ENCODE measurements at regions not wholly inside any gene's neighbourhood (a gene's known extent, or its start where the extent isn't known, plus 50 kb on each side); places are given as distances from the start of the nearest gene placed in this dataset.

GRCh38 chr9:85151741-85152140 lies 482.2 kb downstream of the NTRK2 start:
- Histone ChIP-seq H3K27me3 (ENCODE audit: control insufficient read depth in 1 of 2, insufficient read depth in 2 of 2, low read length in 2 of 2) (no peaks in the 10 kb centered on the region), H3K4me1 (ENCODE audit: insufficient read depth, low read length) (no peaks in the 10 kb centered on the region), H3K36me3 (ENCODE audit: insufficient read depth, low read length) (no peaks in the 10 kb centered on the region), H3K4me3 (ENCODE audit: low read length) (no peak overlapping the region), H3K9me3 (ENCODE audit: control insufficient read depth in 1 of 2, insufficient read depth in 1 of 2, low read length in 2 of 2) (no peaks in the 10 kb centered on the region), H3K27ac (ENCODE audit: low read depth in 1 of 2, low read length in 2 of 2) (no peak overlapping the region)
- ChIA-PET CTCF (no interaction called here), POLR2A (no interaction called here)
- Mint-ChIP-seq H3K9me3 (no peaks in the 10 kb centered on the region), H3K36me3 (ENCODE audit: low read depth) (no peaks in the 10 kb centered on the region), H3K4me1 (ENCODE audit: low read depth) (no peaks in the 10 kb centered on the region), H3K4me3 (no peak overlapping the region), H3K27me3 (peaks cover 3% of the 10 kb centered on the region), H3K27ac (no peak overlapping the region)
- DNase-seq (no peak), ATAC-seq (ENCODE audit: poor library complexity) (no peak)
- intact Hi-C loops (cut with DNase I, micrococcal nuclease): no loop called here
- TF ChIP-seq, protein P1, sequence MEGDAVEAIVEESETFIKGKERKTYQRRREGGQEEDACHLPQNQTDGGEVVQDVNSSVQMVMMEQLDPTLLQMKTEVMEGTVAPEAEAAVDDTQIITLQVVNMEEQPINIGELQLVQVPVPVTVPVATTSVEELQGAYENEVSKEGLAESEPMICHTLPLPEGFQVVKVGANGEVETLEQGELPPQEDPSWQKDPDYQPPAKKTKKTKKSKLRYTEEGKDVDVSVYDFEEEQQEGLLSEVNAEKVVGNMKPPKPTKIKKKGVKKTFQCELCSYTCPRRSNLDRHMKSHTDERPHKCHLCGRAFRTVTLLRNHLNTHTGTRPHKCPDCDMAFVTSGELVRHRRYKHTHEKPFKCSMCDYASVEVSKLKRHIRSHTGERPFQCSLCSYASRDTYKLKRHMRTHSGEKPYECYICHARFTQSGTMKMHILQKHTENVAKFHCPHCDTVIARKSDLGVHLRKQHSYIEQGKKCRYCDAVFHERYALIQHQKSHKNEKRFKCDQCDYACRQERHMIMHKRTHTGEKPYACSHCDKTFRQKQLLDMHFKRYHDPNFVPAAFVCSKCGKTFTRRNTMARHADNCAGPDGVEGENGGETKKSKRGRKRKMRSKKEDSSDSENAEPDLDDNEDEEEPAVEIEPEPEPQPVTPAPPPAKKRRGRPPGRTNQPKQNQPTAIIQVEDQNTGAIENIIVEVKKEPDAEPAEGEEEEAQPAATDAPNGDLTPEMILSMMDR (IDR thresholded peaks at IDR 0.05): no peak

DNA sequence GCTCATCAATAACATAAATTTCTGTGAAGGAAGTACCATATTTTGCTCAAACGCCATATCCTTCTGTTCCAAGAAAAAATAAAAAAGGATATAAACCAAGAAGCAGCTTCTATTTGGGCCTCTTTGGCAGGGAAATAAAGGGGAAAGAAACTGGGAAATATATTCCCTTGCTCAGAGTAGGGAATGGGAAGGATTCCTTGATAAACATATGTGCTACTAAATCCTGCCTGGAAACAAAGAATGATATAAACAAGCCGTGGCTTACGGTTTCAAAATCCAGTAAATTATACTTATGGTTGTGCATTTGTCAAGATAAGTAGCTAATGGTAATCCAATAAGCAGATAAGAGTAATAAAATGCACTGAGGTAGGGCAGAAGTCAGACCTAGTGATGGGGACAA lies 481.6 kb downstream of the NTRK2 start:
- no peaks in the 10 kb centered on the region for H3K9me3 Mint-ChIP-seq

DNA sequence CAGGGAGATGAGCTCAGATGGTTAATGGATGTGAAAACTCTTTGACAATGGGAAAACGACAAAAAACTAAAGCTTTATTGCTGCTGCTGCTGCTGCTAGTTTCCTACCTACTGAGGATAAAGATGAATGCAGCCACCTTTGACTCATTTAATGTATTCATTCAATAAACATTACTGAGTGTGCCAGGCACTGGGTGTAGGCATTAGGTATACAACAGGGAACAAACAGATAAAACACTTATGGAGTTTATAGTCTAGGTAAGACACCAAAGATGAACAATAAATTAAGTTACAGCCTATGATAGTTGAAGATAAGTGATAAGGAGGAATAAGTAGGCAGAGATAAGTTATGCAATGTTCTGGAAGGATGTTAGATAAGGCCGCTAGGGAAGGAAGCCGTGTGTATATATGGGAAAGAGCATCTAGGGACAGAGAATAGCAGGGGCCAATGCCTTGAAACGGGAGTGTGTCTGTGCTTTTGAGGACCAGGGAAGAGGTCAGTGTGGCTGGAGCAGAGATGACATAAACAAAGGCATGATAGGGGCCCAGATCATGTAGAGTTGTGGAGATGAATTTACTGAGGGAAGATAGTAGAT lies 477.6 kb downstream of the NTRK2 start:
- no peak for DNase-seq
- ChIA-PET CTCF (no interaction called here), POLR2A (no interaction called here)
- no peaks in the 10 kb centered on the region for H3K9me3 ChIP-seq (ENCODE audit: control insufficient read depth in 1 of 2, insufficient read depth in 1 of 2, low read length in 2 of 2)
- no peak overlapping the region for H3K4me3 ChIP-seq (ENCODE audit: low read length)
- Mint-ChIP-seq H3K27ac (no peak overlapping the region), H3K4me1 (ENCODE audit: low read depth) (no peaks in the 10 kb centered on the region), H3K4me3 (no peak overlapping the region), H3K36me3 (ENCODE audit: low read depth) (no peaks in the 10 kb centered on the region), H3K9me3 (no peaks in the 10 kb centered on the region), H3K27me3 (peaks cover 3% of the 10 kb centered on the region)
- no peak overlapping the region for H3K27ac ChIP-seq (ENCODE audit: low read depth in 1 of 2, low read length in 2 of 2)
- no peaks in the 10 kb centered on the region for H3K36me3 ChIP-seq (ENCODE audit: insufficient read depth, low read length)
- no peak for ATAC-seq (ENCODE audit: poor library complexity)
- H3K4me1 ChIP-seq (ENCODE audit: insufficient read depth, low read length): no peaks in the 10 kb centered on the region
- no peaks in the 10 kb centered on the region for H3K27me3 ChIP-seq (ENCODE audit: control insufficient read depth in 1 of 2, insufficient read depth in 2 of 2, low read length in 2 of 2)
- TF ChIP-seq, protein P1 (IDR thresholded peaks at IDR 0.05): no peak
- intact Hi-C loops (cut with DNase I, micrococcal nuclease): no loop called here

More for the DNA sequence above, 481.6 kb downstream of the NTRK2 start:
- CTCF ChIA-PET: no interaction called here
- intact Hi-C loops (cut with DNase I, micrococcal nuclease): no loop called here
- no peak overlapping the region for H3K4me3 ChIP-seq (ENCODE audit: low read length)
- TF ChIP-seq, protein P1 (IDR thresholded peaks at IDR 0.05): no peak
- ATAC-seq (ENCODE audit: poor library complexity) (no peak), DNase-seq (no peak)
- H3K27ac Mint-ChIP-seq: no peak overlapping the region
- no peaks in the 10 kb centered on the region for H3K9me3 ChIP-seq (ENCODE audit: control insufficient read depth in 1 of 2, insufficient read depth in 1 of 2, low read length in 2 of 2)
- H3K27me3 Mint-ChIP-seq: peaks cover 3% of the 10 kb centered on the region
- H3K27me3 ChIP-seq (ENCODE audit: control insufficient read depth in 1 of 2, insufficient read depth in 2 of 2, low read length in 2 of 2): no peaks in the 10 kb centered on the region
- H3K36me3 ChIP-seq (ENCODE audit: insufficient read depth, low read length): no peaks in the 10 kb centered on the region
- POLR2A ChIA-PET: no interaction called here
- no peaks in the 10 kb centered on the region for H3K36me3 Mint-ChIP-seq (ENCODE audit: low read depth)
- H3K27ac ChIP-seq (ENCODE audit: low read depth in 1 of 2, low read length in 2 of 2): no peak overlapping the region
- H3K4me1 Mint-ChIP-seq (ENCODE audit: low read depth): no peaks in the 10 kb centered on the region
- H3K4me1 ChIP-seq (ENCODE audit: insufficient read depth, low read length): no peaks in the 10 kb centered on the region
- no peak overlapping the region for H3K4me3 Mint-ChIP-seq
